ENCODE measurements at regions not wholly inside any gene's neighbourhood (a gene's known extent, or its start where the extent isn't known, plus 50 kb on each side); places are given as distances from the start of the nearest gene placed in this dataset.

GRCh38 chr6:25061289-25061936, 125.7 kb upstream of the RIPOR2 start:
- no peak for DNase-seq (ENCODE audit: extremely low read depth in 1 of 2, low read depth in 1 of 2)

DNA sequence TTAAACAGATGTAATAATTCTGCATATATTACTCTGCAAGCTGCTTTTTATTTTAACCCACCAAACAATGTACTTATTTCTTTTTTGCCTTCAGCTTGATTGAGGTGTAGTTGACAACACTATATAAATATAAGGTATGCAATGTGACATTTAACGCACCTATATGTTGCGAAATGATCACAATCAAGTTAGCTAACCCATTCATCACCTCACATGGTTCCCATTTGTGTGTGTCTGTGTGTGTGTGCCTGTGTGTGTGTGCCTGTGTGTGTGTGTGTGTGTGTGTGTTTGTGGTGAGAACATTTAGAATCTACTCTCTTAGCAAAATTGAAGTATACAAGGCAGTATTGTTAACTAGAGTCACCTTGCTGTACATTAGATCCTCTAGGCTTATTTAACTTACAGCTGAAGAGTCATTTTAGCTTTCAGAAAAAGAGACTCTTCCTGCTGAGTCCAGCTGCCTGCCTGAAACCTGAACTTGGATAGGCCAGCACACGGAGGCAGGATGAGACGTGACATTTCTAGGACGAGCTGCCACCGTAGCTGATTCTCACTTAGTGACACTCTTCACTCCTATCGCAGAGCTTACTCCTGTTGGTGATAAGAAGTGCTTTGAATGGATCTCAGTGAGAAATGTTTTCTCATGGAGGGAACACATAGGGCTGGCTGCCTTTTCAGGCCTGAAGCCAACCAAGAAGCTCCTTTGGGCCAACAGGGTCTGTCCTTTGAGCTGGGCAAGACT, 126.5 kb upstream of the RIPOR2 start:
- DNase-seq (ENCODE audit: extremely low read depth in 1 of 2, low read depth in 1 of 2): no peak

GRCh38 chr6:25064006-25064405, 128.2 kb upstream of the RIPOR2 start:
- DNase-seq (ENCODE audit: extremely low read depth in 1 of 2, low read depth in 1 of 2): no peak

DNA sequence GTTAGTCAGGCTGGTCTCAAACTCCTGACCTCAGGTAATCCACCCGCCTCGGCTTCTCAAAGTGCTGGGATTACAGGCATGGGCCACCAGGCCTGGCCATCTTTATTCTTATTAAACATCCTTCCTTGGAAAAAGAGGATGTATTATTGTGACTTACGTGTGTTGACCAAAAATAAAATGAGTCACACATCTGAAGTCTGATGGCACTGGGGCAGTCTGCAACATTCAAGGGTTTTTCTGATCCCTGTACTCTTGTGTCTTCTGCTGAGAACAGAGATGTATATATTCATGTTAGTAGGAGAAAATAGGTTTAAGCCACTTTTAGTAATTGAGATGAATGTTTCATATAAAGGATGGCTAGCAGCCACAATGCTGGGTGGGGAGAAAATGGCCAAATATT, 129.9 kb upstream of the RIPOR2 start:
- no peak for DNase-seq (ENCODE audit: extremely low read depth in 1 of 2, low read depth in 1 of 2)

GRCh38 chr6:25066593-25066992, 130.8 kb upstream of the RIPOR2 start:
- no peak for DNase-seq (ENCODE audit: extremely low read depth in 1 of 2, low read depth in 1 of 2)

- no peak for DNase-seq (ENCODE audit: extremely low read depth in 1 of 2, low read depth in 1 of 2)
Observed at GRCh38 chr6:25068866-25069265, 133.1 kb upstream of the RIPOR2 start.

GRCh38 chr6:25070547-25071366, 135.0 kb upstream of the RIPOR2 start:
- peak; percentile 52 to 63 for DNase-seq (ENCODE audit: extremely low read depth in 1 of 2, low read depth in 1 of 2)

- no peak for DNase-seq (ENCODE audit: extremely low read depth in 1 of 2, low read depth in 1 of 2)
Observed at GRCh38 chr6:25078141-25078540, 142.4 kb upstream of the RIPOR2 start.

- no peak for DNase-seq (ENCODE audit: extremely low read depth in 1 of 2, low read depth in 1 of 2)
Observed at GRCh38 chr6:25083784-25084507, 148.2 kb upstream of the RIPOR2 start.

DNA sequence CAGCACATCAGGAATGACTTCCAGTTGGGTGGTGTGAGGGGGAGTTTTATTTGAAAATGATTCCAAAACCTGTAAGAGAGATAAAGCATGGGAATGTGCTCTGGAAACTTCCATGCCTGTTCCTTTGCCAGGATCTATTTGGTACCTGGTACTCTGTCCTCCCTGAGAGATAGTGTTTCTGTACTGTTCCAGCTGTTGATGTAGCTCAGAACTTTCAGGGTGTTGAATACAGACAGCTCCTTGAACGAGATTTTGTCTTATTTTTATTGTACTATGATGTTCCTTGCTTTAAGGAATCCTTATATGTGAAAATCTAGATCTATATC, 148.7 kb upstream of the RIPOR2 start:
- DNase-seq (ENCODE audit: extremely low read depth in 1 of 2, low read depth in 1 of 2): no peak

- DNase-seq (ENCODE audit: extremely low read depth in 1 of 2, low read depth in 1 of 2): no peak
Observed at GRCh38 chr6:25085756-25086155, 150.0 kb upstream of the RIPOR2 start.

GRCh38 chr6:25086500-25087091, 150.8 kb upstream of the RIPOR2 start:
- no peak for DNase-seq (ENCODE audit: extremely low read depth in 1 of 2, low read depth in 1 of 2)

- no peak for DNase-seq (ENCODE audit: extremely low read depth in 1 of 2, low read depth in 1 of 2)
Observed at GRCh38 chr6:25088513-25088912, 152.8 kb upstream of the RIPOR2 start.

DNA sequence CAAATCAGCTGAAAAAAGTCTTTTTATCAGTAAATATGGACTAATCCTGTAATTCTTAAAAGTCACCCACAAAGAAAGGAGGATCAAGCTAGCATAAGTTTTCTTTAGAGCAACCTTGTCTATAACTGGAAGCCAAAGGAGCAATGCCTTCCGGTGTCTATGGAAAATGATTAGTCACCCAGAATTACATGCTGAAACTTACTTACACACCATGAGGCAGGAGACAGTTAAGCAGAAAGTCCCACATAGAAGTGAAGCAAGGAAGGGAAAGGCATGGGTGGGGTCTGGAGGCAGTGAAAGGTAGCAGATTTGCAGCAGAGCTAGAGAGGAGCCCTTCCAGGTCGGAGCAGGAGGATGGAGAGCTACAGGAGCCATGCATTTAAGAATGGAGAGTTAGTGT, 153.7 kb upstream of the RIPOR2 start:
- DNase-seq (ENCODE audit: extremely low read depth in 1 of 2, low read depth in 1 of 2): no peak

GRCh38 chr6:25094726-25095125, 159.0 kb upstream of the RIPOR2 start:
- DNase-seq (ENCODE audit: extremely low read depth in 1 of 2, low read depth in 1 of 2): no peak

DNA sequence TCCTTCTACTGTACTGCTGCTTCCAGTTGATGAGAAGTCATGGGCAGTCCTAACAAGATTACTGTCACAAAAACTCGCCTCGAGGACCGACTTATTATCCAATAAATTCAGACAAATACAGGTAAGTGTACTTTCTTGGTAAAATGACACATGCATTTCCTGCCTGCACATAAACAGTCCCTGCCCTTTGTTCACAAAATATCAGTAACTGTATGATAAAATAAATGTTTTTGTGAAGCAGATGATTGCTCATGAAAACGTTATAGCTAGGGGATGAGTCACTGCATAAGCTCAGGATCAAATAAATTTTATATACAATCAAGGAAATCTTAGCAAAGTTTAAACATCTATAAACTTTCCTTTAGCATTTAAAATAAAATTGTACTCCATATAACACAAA, 164.5 kb upstream of the RIPOR2 start:
- DNase-seq (ENCODE audit: extremely low read depth in 1 of 2, low read depth in 1 of 2): no peak

- no peak for DNase-seq (ENCODE audit: extremely low read depth in 1 of 2, low read depth in 1 of 2)
Observed at GRCh38 chr6:25103603-25104002, 167.8 kb upstream of the RIPOR2 start.

DNA sequence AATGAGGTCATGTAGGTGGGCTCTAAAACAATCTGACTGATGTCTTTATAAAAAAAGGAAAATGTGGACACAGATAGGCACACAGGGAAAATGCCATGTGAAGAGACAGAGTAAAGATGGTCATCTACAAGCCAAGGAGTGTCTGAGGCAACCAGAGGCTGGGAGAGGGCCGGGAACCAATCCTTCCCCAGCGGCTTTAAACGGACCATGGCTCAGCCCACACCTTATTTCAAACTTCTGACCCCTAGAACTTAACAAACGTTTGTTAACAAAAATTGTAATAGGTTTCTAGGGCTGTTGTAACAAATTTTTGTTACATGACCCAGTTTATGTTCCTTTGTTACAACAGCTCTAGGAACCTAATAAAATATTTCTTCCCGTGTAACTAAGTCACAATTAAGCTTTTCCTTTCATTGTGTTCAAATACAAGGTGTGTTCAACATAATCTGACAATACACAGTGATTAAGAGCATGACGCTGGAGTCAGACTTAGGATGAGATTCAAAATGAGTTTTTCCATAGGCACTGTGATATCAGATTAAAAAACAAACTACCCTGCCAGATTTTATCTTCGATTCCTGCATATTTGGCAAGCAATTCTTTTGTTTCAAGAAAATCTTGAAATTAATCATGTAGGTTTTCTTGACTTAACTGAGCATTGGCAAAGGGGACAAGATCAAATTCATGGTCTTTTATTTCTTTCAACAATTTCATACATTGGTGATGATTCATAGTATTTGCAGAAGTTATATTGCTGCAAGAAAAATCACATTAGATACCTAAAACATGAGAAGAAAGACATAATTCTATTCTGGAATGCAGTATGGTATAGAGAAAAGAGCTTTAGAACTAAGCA, 169.5 kb upstream of the RIPOR2 start:
- no peak for DNase-seq (ENCODE audit: extremely low read depth in 1 of 2, low read depth in 1 of 2)

- no peak for DNase-seq (ENCODE audit: extremely low read depth in 1 of 2, low read depth in 1 of 2)
Observed at GRCh38 chr6:25107218-25107617, 171.5 kb upstream of the RIPOR2 start.

DNA sequence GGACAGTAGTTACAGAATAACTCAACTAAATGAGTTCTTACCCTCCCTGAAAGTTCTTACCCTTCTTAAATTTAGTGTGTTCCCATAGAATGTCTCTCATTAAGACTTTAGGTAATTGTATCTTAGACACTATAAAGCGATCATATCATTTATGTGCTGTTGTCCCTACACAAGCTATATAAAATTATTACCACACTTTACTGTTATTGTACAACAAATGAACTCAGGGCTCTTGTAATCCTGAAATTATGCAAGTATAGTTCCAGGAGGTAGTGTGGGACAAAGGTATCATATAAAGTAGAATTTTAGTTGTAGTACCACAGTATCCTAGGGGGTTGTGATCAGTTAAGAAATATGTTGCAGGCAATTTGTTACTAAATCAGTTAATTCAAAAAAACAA, 167.4 kb upstream of the CARMIL1 start:
- DNase-seq (ENCODE audit: extremely low read depth in 1 of 2, low read depth in 1 of 2): no peak
